H1 (cell line): ENCODE measurements at regions not wholly inside any gene's neighbourhood (a gene's known extent, or its start where the extent isn't known, plus 50 kb on each side); places are given as distances from the start of the nearest gene placed in this dataset.

ENCODE experiments used
- CTCF ChIA-PET: fragments of 300-600 bp; sonication (Branson Sonifier 250); formaldehyde crosslinking; loops from one replicate; lab custom pipeline; 2021; ENCODE audit not compliant: partially characterized antibody; lab: Charles Lee
- POLR2A ChIA-PET: fragments of 300-600 bp; sonication (Branson Sonifier 250); formaldehyde crosslinking; loops from one replicate; lab custom pipeline; 2021; ENCODE audit warnings: inconsistent platforms; ENCODE audit not compliant: partially characterized antibody; lab: Charles Lee
- DNase-seq, 2 experiments: peaks; one replicate each; pipeline versions ENCODE4 v3.0.0 to v3.0.0-alpha.2; 2010 to 2022; ENCODE audit warnings: low spot score in 2 of 2, low read depth in 1 of 2, mixed read lengths in 1 of 2
- FAIRE-seq: peaks from 2 replicates; lab custom pipeline; 2011; peaks lifted over from hg19 to GRCh38; lab: Jason Lieb, UNC
- H2AFZ ChIP-seq: 2 replicates; pipeline ENCODE4 v1.8.1; 2012; ENCODE audit warnings: low read length, inconsistent platforms
- H2AK5ac ChIP-seq: 2 replicates; pipeline ENCODE4 v1.6.1; 2013; ENCODE audit warnings: low read depth, low read length
- H2BK120ac ChIP-seq: replicated peaks from 2 replicates; pipeline ENCODE3; 2013; ENCODE audit warnings: low read depth, low read length, inconsistent platforms
- H2BK12ac ChIP-seq: 2 replicates; pipeline ENCODE4 v1.6.1; 2013; ENCODE audit warnings: low read depth, low read length
- H2BK15ac ChIP-seq: 2 replicates; pipeline ENCODE4 v1.6.1; 2013; ENCODE audit warnings: low read length
- H2BK20ac ChIP-seq: 2 replicates; pipeline ENCODE4 v1.6.1; 2013; ENCODE audit warnings: low read length
- H2BK5ac ChIP-seq: 2 replicates; pipeline ENCODE4 v1.6.1; 2013; ENCODE audit warnings: low read depth, low read length
- H3K14ac ChIP-seq: 2 replicates; pipeline ENCODE4 v1.6.1; 2013; ENCODE audit warnings: inconsistent platforms; ENCODE audit not compliant: insufficient read length
- H3K18ac ChIP-seq: 2 replicates; pipeline ENCODE4 v1.6.1; 2013; ENCODE audit warnings: low read length; ENCODE audit errors: extremely low read depth
- H3K23ac ChIP-seq: 2 replicates; pipeline ENCODE4 v1.6.1; 2013; ENCODE audit warnings: inconsistent platforms; ENCODE audit not compliant: insufficient read length
- H3K23me2 ChIP-seq: 2 replicates; pipeline ENCODE4 v1.6.1; 2013; ENCODE audit warnings: low read depth, low read length
- H3K27ac ChIP-seq: 2 replicates; pipeline ENCODE4 v1.6.1; 2011; ENCODE audit warnings: low read depth, low read length, inconsistent platforms
- H3K27me3 ChIP-seq, 4 experiments: replicated peaks in 1 of 4; 1 replicate in 1 of 4; 2 replicates in 3 of 4; pipeline versions ENCODE4 v1.6.1 to v1.8.1; 2011 to 2013; ENCODE audit warnings: low read length in 3 of 4, mild to moderate bottlenecking in 3 of 4, inconsistent platforms in 2 of 4, mixed read lengths in 2 of 4, moderate library complexity in 1 of 4; ENCODE audit not compliant: control insufficient read depth in 3 of 4, insufficient read depth in 3 of 4; ENCODE audit errors: extremely low read depth in 1 of 4
- H3K36me3 ChIP-seq, 4 experiments: 2 replicates each; pipeline versions ENCODE4 v1.6.1 to v1.8.1; 2011 to 2013; ENCODE audit warnings: mild to moderate bottlenecking in 4 of 4, low read length in 3 of 4, moderate library complexity in 2 of 4, control low read depth in 1 of 4, inconsistent platforms in 1 of 4; ENCODE audit not compliant: insufficient read depth in 4 of 4, control insufficient read depth in 2 of 4
- H3K4ac ChIP-seq: replicated peaks from 2 replicates; pipeline ENCODE3; 2013; ENCODE audit warnings: low read length, low read depth, mixed read lengths, inconsistent platforms; ENCODE audit not compliant: insufficient read length
- H3K4me1 ChIP-seq, 4 experiments: replicated peaks in 1 of 4; 1 replicate in 1 of 4; 2 replicates in 3 of 4; pipeline versions ENCODE4 v1.6.1 to v1.8.1; 2011 to 2013; ENCODE audit warnings: low read length in 3 of 4, inconsistent platforms in 2 of 4, mixed read lengths in 1 of 4; ENCODE audit not compliant: insufficient read depth in 4 of 4, control insufficient read depth in 3 of 4
- H3K4me2 ChIP-seq, 2 experiments: 2 replicates each; pipeline versions ENCODE4 v1.6.1 to v1.8.1; 2011 to 2013; ENCODE audit warnings: low read depth in 2 of 2, low read length in 2 of 2, control low read depth in 1 of 2, inconsistent platforms in 1 of 2, mild to moderate bottlenecking in 1 of 2; ENCODE audit not compliant: insufficient read depth in 1 of 2
- H3K4me3 ChIP-seq, 4 experiments: fragments of 200-600, 300-600 bp in 1 of 4; sonication (generic), shearing (Covaris generic), sonication (Bioruptor Twin) in 1 of 4; 2 replicates each; pipeline versions ENCODE4 v1.5.1 to v1.8.1; 2011 to 2016; ENCODE audit warnings: low read length in 4 of 4, low read depth in 3 of 4, control low read depth in 2 of 4, inconsistent platforms in 2 of 4, mild to moderate bottlenecking in 2 of 4, mixed read lengths in 1 of 4, moderate library complexity in 1 of 4; ENCODE audit not compliant: insufficient read depth in 2 of 4; ENCODE audit errors: extremely low read depth in 1 of 4
- H3K56ac ChIP-seq: replicated peaks from 2 replicates; pipeline ENCODE3; 2013; ENCODE audit warnings: low read depth, mild to moderate bottlenecking, mixed read lengths, low read length, inconsistent platforms; ENCODE audit not compliant: insufficient read length
- H3K79me1 ChIP-seq: 2 replicates; pipeline ENCODE4 v1.6.1; 2013; ENCODE audit warnings: low read depth, low read length, control low read depth
- H3K79me2 ChIP-seq, 2 experiments: 2 replicates each; pipeline versions ENCODE4 v1.6.1 to v1.8.1; 2012 to 2013; ENCODE audit warnings: low read length in 2 of 2, mild to moderate bottlenecking in 2 of 2, inconsistent platforms in 1 of 2; ENCODE audit not compliant: insufficient read depth in 2 of 2, control insufficient read depth in 1 of 2
- H3K9ac ChIP-seq, 4 experiments: replicated peaks in 1 of 4; 1 replicate in 1 of 4; 2 replicates in 3 of 4; pipeline versions ENCODE4 v1.6.1 to v1.8.1; 2011 to 2013; ENCODE audit warnings: low read depth in 3 of 4, low read length in 3 of 4, control low read depth in 2 of 4, mild to moderate bottlenecking in 2 of 4, moderate library complexity in 2 of 4, inconsistent platforms in 1 of 4; ENCODE audit errors: extremely low read depth in 1 of 4
- H3K9me3 ChIP-seq, 2 experiments: 2 replicates each; pipeline versions ENCODE4 v1.6.1 to v1.8.1; 2012 to 2013; ENCODE audit warnings: mild to moderate bottlenecking in 2 of 2, moderate library complexity in 2 of 2, control low read depth in 1 of 2, inconsistent platforms in 1 of 2, low read depth in 1 of 2, low read length in 1 of 2, mixed read lengths in 1 of 2; ENCODE audit not compliant: insufficient read depth in 2 of 2
- H4K20me1 ChIP-seq, 2 experiments: replicated peaks in 1 of 2; 2 replicates each; pipeline versions ENCODE3 to v1.8.1; 2011 to 2013; ENCODE audit warnings: inconsistent platforms in 2 of 2, low read length in 2 of 2, mild to moderate bottlenecking in 1 of 2; ENCODE audit not compliant: insufficient read depth in 2 of 2, control insufficient read depth in 1 of 2
- H4K5ac ChIP-seq: 2 replicates; pipeline ENCODE4 v1.6.1; 2013; ENCODE audit warnings: low read length, low read depth, mixed read lengths, inconsistent platforms; ENCODE audit not compliant: insufficient read length
- H4K8ac ChIP-seq: 2 replicates; pipeline ENCODE4 v1.8.0; 2013; ENCODE audit warnings: mild to moderate bottlenecking, moderate library complexity, low read length, inconsistent platforms; ENCODE audit not compliant: insufficient read depth; ENCODE audit errors: extremely low read depth
- H4K91ac ChIP-seq: replicated peaks from 2 replicates; pipeline ENCODE3; 2013; ENCODE audit warnings: low read length, mixed read lengths, inconsistent platforms; ENCODE audit not compliant: insufficient read length
- ATF3 ChIP-seq: IDR thresholded peaks from 2 replicates; pipeline ENCODE4 v1.6.1; 2011; ENCODE audit warnings: low read depth, mild to moderate bottlenecking, low read length; ENCODE audit not compliant: insufficient read depth
- BACH1 ChIP-seq: IDR thresholded peaks from 2 replicates; pipeline ENCODE4 v1.6.1; 2012; ENCODE audit warnings: low read length, improper control_type of control experiment
- CREB1 ChIP-seq: IDR thresholded peaks from 2 replicates; pipeline ENCODE4 v1.6.1; 2012; ENCODE audit warnings: inconsistent platforms
- MAFK ChIP-seq: IDR thresholded peaks from 2 replicates; pipeline ENCODE4 v1.6.1; 2012; ENCODE audit warnings: low read depth, mild to moderate bottlenecking, improper control_type of control experiment, low read length
- RBBP5 ChIP-seq: IDR thresholded peaks from 2 replicates; pipeline ENCODE4 v1.7.1; 2012; ENCODE audit warnings: low read depth, mild to moderate bottlenecking, inconsistent platforms, low read length, moderate library complexity, borderline replicate concordance
- RNF2 ChIP-seq: fragments of 200-900, 300-1000 bp; sonication (generic); IDR thresholded peaks from 2 replicates; pipeline ENCODE4 v1.7.1; 2016; ENCODE audit warnings: borderline replicate concordance, low read depth, mild to moderate bottlenecking, antibody characterized with exemption, low read length; ENCODE audit not compliant: poor library complexity, severe bottlenecking; ENCODE audit errors: missing control alignments
- SIRT6 ChIP-seq: IDR thresholded peaks from one replicate; pipeline ENCODE4 v1.7.1; 2012; ENCODE audit warnings: low read length, inconsistent platforms
- WGBS, 2 experiments: shearing (Covaris generic) in 1 of 2; methylation state at CpG; one replicate each; pipeline versions ENCODE4 v1.1.6 to v1.1.7; 2013 to 2015; ENCODE audit warnings: low lambda C conversion rate in 2 of 2, mixed read lengths in 2 of 2, inconsistent platforms in 1 of 2, low coverage in 1 of 2, missing lambda C conversion rate in 1 of 2; ENCODE audit not compliant: insufficient replicate concordance in 2 of 2, insufficient coverage in 1 of 2, insufficient read length in 1 of 2; ENCODE audit errors: extremely low coverage in 1 of 2, missing lambda C conversion rate in 1 of 2; 5-methylcytosine and 5-hydroxymethylcytosine counted together

- FAIRE-seq: no peak
Observed at GRCh38 chr7:45325378-45325777, 167.8 kb downstream of the RAMP3 start.

More at GRCh38 chr7:45325378-45325777, 167.8 kb downstream of the RAMP3 start:
- Histone ChIP-seq H3K9me3 (no peaks in the 10 kb centered on the region), H2BK20ac (no peak overlapping the region), H3K79me1 (no peaks in the 10 kb centered on the region), H3K4me1 (no peaks in the 10 kb centered on the region), H4K20me1 (no peaks in the 10 kb centered on the region), H2BK120ac (no peak overlapping the region), H3K27me3 (no peaks in the 10 kb centered on the region), H2BK12ac (no peak overlapping the region), H3K79me2 (no peaks in the 10 kb centered on the region), H3K56ac (no peak overlapping the region), H3K4me3 (no peak overlapping the region), H3K9ac (no peak overlapping the region), H4K91ac (no peak overlapping the region), H3K14ac (no peak overlapping the region), H4K5ac (no peak overlapping the region), H2AFZ (no peak overlapping the region), H3K36me3 (no peaks in the 10 kb centered on the region), H3K18ac (no peak overlapping the region), H3K4me2 (no peak overlapping the region), H3K4ac (no peak overlapping the region), H3K23me2 (no peaks in the 10 kb centered on the region; the same call in 1 of the 2 replicates), H2BK15ac (no peak overlapping the region), H3K23ac (no peak overlapping the region), H3K27ac (no peak overlapping the region), H2BK5ac (no peak overlapping the region), H2AK5ac (no peak overlapping the region), H4K8ac (no peak overlapping the region)
- DNase-seq: no peak
- TF ChIP-seq RNF2 (no peak), CREB1 (no peak), MAFK (no peak), RBBP5 (no peak), SIRT6 (no peak), BACH1 (no peak), ATF3 (no peak)
- WGBS, 2 experiments: 88% methylated on average over 2 of the region's 3 CpGs; no CpG with 5 or more reads in 1 of the 2 experiments
- ChIA-PET POLR2A (no interaction called here), CTCF (interaction anchor here (0.6 kb wide), 1 partner anchor 353 kb away, joined by 3 read pairs; no protein-coding TSS in a partner anchor)
